Spinal cord (tissue), 9 donors: ENCODE measurements at regions not wholly inside any gene's neighbourhood (a gene's known extent, or its start where the extent isn't known, plus 50 kb on each side); places are given as distances from the start of the nearest gene placed in this dataset.

Experiments
- DNase-seq, 6 donors: peaks; one replicate each; pipeline versions ENCODE4 v3.0.0 to v3.0.0-alpha.2; 2013 to 2015; ENCODE audit warnings: low spot score in 6 of 6, low read depth in 4 of 6
- H3K27ac ChIP-seq: one replicate; pipeline ENCODE4 v1.5.1; 2013; ENCODE audit warnings: low read depth, low read length, control low read depth
- H3K27me3 ChIP-seq: one replicate; pipeline ENCODE4 v1.6.1; 2013; ENCODE audit warnings: low read length; ENCODE audit not compliant: control insufficient read depth, insufficient read depth
- H3K36me3 ChIP-seq: one replicate; pipeline ENCODE4 v1.6.1; 2013; ENCODE audit warnings: low read length; ENCODE audit not compliant: control insufficient read depth, insufficient read depth
- H3K4me1 ChIP-seq: one replicate; pipeline ENCODE4 v1.6.1; 2013; ENCODE audit warnings: low read length; ENCODE audit not compliant: control insufficient read depth, insufficient read depth
- H3K4me3 ChIP-seq: one replicate; pipeline ENCODE4 v1.5.1; 2013; ENCODE audit warnings: low read depth, low read length, control low read depth
- H3K9me3 ChIP-seq: one replicate; pipeline ENCODE4 v1.6.1; 2013; ENCODE audit warnings: low read length; ENCODE audit not compliant: control insufficient read depth, insufficient read depth
- WGBS: methylation state at CpG from one replicate; pipeline ENCODE4 v1.1.5; 2013; ENCODE audit warnings: missing lambda C conversion rate; ENCODE audit not compliant: insufficient coverage; 5-methylcytosine and 5-hydroxymethylcytosine counted together
- donor health status: healthy.

DNA sequence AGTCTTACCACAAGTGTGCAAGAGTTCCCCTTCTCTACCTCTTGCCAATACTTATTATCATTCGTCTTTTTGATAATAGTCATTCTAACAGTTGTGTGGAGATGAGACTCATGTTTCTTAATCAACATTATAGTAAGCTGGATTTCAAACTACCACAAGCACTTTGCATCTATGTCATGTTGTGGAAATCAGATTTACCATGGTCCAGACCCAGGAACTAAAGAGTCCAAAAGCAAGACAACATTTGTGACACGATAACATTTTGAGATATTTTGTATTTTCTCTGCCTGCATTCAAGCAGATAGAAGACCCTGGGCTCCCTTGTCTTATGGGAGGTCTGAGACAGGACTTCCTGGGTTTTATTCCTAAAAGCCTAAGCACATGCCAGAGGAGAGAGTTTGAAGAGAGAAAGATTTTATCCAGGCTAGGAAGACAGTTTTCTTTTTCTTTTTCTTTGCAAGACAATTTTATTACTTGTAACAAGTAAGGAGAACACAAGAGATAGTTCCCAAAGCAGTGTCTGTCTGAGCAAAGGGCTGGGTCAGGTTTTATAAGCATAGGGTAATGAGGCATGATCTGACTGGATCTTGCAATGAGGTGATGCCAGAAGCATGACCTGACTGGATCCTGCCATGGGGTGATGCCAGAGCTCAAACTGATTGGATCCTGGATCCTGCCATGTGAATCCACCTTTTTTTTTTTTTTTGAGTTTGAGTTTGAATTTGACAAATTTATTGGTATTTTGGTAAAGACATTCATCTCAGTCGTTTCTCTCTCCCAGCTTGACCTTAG, 180.5 kb upstream of the HMGA2 start:
- Histone ChIP-seq H3K4me3 (no peak overlapping the region), H3K27me3 (no peaks in the 10 kb centered on the region), H3K9me3 (no peaks in the 10 kb centered on the region), H3K4me1 (no peaks in the 10 kb centered on the region), H3K36me3 (no peaks in the 10 kb centered on the region), H3K27ac (no peak overlapping the region)
- WGBS: 100% methylated on average over 1 of the region's 3 CpGs
- no peak for DNase-seq

DNA sequence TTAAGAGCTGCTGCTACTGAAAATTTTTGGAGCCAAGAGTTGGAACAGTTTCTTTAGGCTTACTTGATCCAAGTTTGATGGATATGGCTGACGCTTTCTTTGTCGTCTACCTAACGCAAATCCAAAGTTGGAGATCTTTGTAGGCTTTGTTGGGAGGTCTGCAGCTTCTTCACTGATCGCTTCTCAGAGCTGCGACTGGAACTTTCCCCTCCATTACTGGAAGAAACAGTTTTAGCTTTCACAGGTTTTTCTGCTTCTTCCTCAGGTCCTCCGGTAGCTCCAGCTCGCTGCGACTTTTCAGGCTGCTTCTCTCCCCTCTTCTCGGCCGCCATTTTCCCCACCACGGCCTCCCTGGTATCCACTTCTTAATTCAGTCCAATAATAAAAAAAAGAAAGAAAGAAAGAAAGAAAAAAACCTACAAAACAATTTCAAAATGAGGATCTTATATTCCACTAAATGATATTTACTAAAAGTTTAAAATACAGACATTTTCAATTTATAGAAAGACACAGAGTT, 178.1 kb upstream of the HMGA2 start:
- H3K36me3 ChIP-seq: no peaks in the 10 kb centered on the region
- H3K9me3 ChIP-seq: no peaks in the 10 kb centered on the region
- no peak overlapping the region for H3K4me3 ChIP-seq
- no peaks in the 10 kb centered on the region for H3K27me3 ChIP-seq
- DNase-seq: no peak
- 91% methylated on average over 5 of the region's 11 CpGs for WGBS
- H3K27ac ChIP-seq: no peak overlapping the region
- H3K4me1 ChIP-seq: no peaks in the 10 kb centered on the region

DNA sequence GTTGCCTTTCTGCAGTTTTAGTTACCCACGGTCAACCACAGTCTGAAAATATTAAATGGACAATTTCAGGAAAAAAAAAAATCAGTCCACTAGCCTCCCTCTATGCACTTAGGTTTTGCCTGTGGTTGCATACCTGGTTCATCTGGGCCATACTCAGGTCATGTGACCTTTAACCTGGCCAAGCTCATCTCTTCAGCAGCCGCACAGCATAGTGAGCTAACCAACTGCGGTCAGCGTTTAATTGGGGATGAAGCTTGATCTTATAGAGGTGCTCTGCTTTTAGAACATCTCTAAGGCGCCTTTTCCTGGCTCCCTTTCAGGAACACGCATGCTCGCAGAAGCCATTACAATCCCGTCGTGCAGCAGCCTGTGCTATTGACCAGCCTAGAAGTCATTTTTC, 177.2 kb upstream of the HMGA2 start:
- Histone ChIP-seq H3K4me3 (no peak overlapping the region), H3K36me3 (no peaks in the 10 kb centered on the region), H3K9me3 (no peaks in the 10 kb centered on the region), H3K4me1 (no peaks in the 10 kb centered on the region), H3K27me3 (no peaks in the 10 kb centered on the region), H3K27ac (no peak overlapping the region)
- no peak for DNase-seq
- 100% methylated on average over 7 of the region's 9 CpGs for WGBS

DNA sequence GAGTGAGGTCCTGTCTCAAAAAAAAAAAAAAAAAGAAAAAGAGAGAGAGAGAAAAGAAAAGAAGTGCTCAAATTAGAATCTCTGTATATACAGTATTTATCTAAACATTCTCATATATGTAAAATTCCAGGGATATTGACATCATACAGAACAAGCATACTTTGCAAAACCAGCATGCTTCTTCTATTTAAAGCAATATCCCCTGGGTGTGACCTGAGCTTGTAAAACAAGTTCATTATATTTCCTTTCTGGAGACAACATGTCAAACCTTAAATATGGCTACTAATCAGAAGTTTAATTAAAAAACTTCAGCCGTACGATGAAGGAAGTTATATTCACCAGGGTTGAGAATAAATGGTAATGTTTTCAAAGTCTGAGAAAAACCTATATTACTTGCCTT, 175.8 kb upstream of the HMGA2 start:
- Histone ChIP-seq H3K36me3 (no peaks in the 10 kb centered on the region), H3K27ac (no peak overlapping the region), H3K27me3 (no peaks in the 10 kb centered on the region), H3K4me1 (no peaks in the 10 kb centered on the region), H3K4me3 (no peak overlapping the region), H3K9me3 (no peaks in the 10 kb centered on the region)
- no CpG with 5 or more reads among the region's 2 CpGs for WGBS
- no peak for DNase-seq

DNA sequence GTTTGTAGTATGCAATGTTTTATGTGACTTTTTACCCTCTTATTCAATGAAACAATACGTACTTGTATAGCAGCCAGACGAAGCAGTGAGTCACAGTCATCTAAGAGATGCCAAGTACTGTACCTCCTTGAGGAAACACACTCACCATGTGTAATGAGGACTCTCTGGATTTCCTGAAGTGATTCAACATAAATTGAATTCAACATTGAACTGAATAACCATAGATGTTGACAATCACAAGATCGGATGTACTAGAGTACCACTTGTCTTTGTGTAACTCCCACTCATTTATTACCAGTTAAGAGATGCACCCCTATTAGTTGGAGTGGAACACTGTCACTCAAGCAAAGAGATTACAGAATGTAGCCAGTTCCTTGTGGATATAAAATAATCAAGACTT, 175.2 kb upstream of the HMGA2 start:
- DNase-seq: peak in 1 of 6 donors; percentile 21
- H3K4me3 ChIP-seq: no peak overlapping the region
- no peak overlapping the region for H3K27ac ChIP-seq
- H3K36me3 ChIP-seq: no peaks in the 10 kb centered on the region
- no peaks in the 10 kb centered on the region for H3K27me3 ChIP-seq
- no peaks in the 10 kb centered on the region for H3K9me3 ChIP-seq
- H3K4me1 ChIP-seq: no peaks in the 10 kb centered on the region
- WGBS: no CpG with 5 or more reads among the region's 3 CpGs

DNA sequence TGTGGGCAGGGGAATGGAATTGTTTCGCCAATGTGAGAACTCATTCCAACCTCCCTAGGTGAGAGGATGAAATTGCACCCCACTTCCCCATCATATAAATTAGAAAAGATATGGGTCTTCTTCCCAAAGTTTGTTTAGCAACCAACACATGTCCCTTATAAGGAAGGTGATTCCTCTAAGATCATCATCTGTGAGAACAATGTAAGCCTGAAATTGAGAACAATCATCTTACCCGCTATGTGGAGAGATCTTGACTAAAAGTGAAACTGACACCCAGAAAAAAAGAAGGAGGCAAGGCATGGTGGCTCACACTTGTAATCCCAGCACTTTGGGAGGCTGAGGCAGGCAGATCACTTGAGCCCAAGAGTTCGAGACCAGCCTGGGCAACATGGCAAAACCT, 173.2 kb upstream of the HMGA2 start:
- no peak for DNase-seq
- Histone ChIP-seq H3K27me3 (no peaks in the 10 kb centered on the region), H3K4me3 (no peak overlapping the region), H3K27ac (no peak overlapping the region), H3K36me3 (no peaks in the 10 kb centered on the region), H3K4me1 (no peaks in the 10 kb centered on the region), H3K9me3 (no peaks in the 10 kb centered on the region)
- 100% methylated on average over 1 of the region's 3 CpGs for WGBS

DNA sequence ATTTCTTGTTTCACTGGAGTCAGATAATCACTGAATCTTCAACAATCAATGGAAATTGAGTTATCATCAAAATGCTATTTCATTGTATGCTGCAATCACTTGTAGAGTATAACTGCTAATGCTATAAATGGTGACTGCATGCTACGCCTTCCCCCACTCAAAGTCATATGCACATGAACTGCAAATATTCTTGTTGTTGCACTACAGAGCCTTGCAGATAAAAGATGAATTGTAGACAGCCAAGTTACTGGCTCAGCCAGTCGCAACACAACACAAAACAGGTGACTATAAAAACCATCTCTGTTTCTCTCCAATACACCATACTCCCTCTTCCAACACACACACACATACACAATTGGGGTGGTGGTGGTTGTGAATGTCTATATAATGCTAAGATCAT, 171.0 kb upstream of the HMGA2 start:
- Histone ChIP-seq H3K4me1 (no peaks in the 10 kb centered on the region), H3K9me3 (no peaks in the 10 kb centered on the region), H3K27me3 (no peaks in the 10 kb centered on the region), H3K36me3 (no peaks in the 10 kb centered on the region), H3K4me3 (no peak overlapping the region), H3K27ac (no peak overlapping the region)
- no peak for DNase-seq
- 100% methylated on average over 1 of the region's 2 CpGs for WGBS

DNA sequence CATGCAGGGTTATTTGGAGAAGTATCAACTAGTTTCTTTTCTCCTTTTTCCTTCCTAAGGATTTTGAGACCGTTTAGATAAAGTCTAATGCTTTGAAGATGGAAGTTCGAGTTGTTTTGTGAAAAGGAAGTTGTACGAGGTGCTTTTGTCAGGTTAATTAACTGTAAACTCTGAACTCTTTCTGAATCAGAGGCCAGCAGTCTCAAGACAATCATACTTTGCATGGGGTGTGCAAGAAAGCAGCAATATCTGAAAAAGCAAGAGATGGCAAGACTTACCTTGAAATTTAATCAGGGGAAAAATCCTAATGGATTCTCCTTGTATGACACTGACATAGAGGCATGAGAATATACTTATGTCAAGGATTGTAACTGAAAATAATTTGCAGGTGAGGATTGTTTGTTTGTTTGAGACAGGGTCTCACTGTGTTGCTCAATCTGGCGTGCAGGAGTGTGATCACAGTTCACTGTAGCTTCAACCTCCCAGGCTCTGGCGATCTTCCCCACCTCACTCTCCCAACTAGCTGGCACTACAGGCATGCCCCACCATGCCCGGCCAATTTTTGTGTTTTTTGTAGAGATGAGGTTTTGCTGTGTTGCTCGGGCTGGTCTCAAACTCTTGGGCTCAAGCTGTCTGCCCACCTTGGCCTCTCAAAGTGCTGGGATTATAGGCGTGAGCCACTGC, 170.2 kb upstream of the HMGA2 start:
- 80% methylated on average over 1 of the region's 8 CpGs for WGBS
- no peaks in the 10 kb centered on the region for H3K36me3 ChIP-seq
- H3K4me3 ChIP-seq: no peak overlapping the region
- H3K9me3 ChIP-seq: no peaks in the 10 kb centered on the region
- H3K27ac ChIP-seq: no peak overlapping the region
- H3K4me1 ChIP-seq: no peaks in the 10 kb centered on the region
- DNase-seq: no peak
- H3K27me3 ChIP-seq: no peaks in the 10 kb centered on the region

DNA sequence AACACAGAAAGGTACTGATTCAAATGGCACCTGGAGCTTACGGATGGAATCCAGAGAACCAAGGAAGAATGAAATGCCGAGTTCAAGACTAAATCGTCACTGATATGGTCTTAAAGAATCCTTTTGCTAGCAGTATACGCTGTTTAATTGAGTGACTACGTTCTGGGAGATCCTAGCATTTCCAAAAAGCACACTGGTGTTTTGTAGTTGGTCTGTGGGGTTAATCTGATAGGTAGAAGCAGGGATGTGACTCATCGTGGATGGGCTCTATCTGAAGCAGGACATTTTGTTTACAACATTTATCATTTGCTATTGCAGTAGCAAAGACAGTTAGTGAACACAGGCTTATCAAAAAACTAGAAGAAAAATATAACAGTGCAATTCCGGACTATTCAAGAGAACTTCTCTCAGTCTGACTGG, 169.2 kb upstream of the HMGA2 start:
- 96% methylated on average over 4 of the region's 7 CpGs for WGBS

More for the DNA sequence above, 169.2 kb upstream of the HMGA2 start:
- Histone ChIP-seq H3K36me3 (no peaks in the 10 kb centered on the region), H3K27ac (no peak overlapping the region), H3K9me3 (no peaks in the 10 kb centered on the region), H3K4me3 (no peak overlapping the region), H3K27me3 (no peaks in the 10 kb centered on the region), H3K4me1 (no peaks in the 10 kb centered on the region)
- DNase-seq: no peak
